SK-N-SH (cell line): ENCODE measurements at regions not wholly inside any gene's neighbourhood (a gene's known extent, or its start where the extent isn't known, plus 50 kb on each side); places are given as distances from the start of the nearest gene placed in this dataset.
"Not testable (repeated sequence)": the region's sequence is repeated elsewhere in the genome, so short reads cannot be mapped to it uniquely, and the experiment has no call there.

Experiments
- CTCF ChIA-PET: fragments of 300-600, 350-600 bp; formaldehyde crosslinking; extraction: SDS; loops from one replicate; lab custom pipeline; 2021; lab: Yijun Ruan, JAX
- POLR2A ChIA-PET: fragments of 350-600 bp; sonication (Branson Sonifier 250); formaldehyde crosslinking; extraction: SDS; loops from one replicate; lab custom pipeline; 2020; ENCODE audit warnings: antibody characterized with exemption, inconsistent platforms; lab: Yijun Ruan, JAX
- DNase-seq: peaks from one replicate; pipeline ENCODE4 v3.0.0; 2012
- H2AFZ ChIP-seq: fragments of 200-600 bp; sonication (generic); 2 replicates; pipeline ENCODE4 v1.8.1; 2016; ENCODE audit warnings: antibody characterized with exemption, mild to moderate bottlenecking, low read depth
- H3F3A ChIP-seq: fragments of 200-600 bp; sonication (generic); replicated peaks from 2 replicates; pipeline ENCODE3; 2016; ENCODE audit warnings: antibody characterized with exemption, mild to moderate bottlenecking; ENCODE audit not compliant: insufficient read depth
- H3K27ac ChIP-seq, 2 experiments: fragments of 200-500 bp in 1 of 2; fragments of 200-600 bp in 1 of 2; sonication (Bioruptor generic) in 1 of 2; sonication (generic), shearing (Covaris generic) in 1 of 2; 2 replicates each; pipeline versions ENCODE4 v1.5.1 to v1.6.1; 2014 to 2016; ENCODE audit warnings: low read depth in 2 of 2, inconsistent platforms in 1 of 2, low read length in 1 of 2, mild to moderate bottlenecking in 1 of 2, mixed read lengths in 1 of 2
- H3K27me3 ChIP-seq: fragments of 200-600 bp; sonication (generic), shearing (Covaris generic); 2 replicates; pipeline ENCODE4 v1.6.1; 2016; ENCODE audit warnings: mixed run types; ENCODE audit not compliant: insufficient read depth
- H3K36me3 ChIP-seq, 2 experiments: fragments of 200-500 bp in 1 of 2; fragments of 200-600 bp in 1 of 2; sonication (Bioruptor generic) in 1 of 2; sonication (generic) in 1 of 2; replicated peaks in 1 of 2; 2 replicates each; pipeline versions ENCODE3 to v1.5.1; 2014 to 2016; ENCODE audit warnings: low read length in 1 of 2, mild to moderate bottlenecking in 1 of 2; ENCODE audit not compliant: insufficient read depth in 2 of 2, control insufficient read depth in 1 of 2
- H3K4me1 ChIP-seq, 2 experiments: fragments of 200-500 bp in 1 of 2; fragments of 200-600 bp in 1 of 2; sonication (Bioruptor generic) in 1 of 2; sonication (generic), shearing (Covaris generic) in 1 of 2; 2 replicates each; pipeline versions ENCODE4 v1.5.1 to v1.6.1; 2014 to 2016; ENCODE audit warnings: low read depth in 1 of 2, low read length in 1 of 2, mixed run types in 1 of 2; ENCODE audit not compliant: insufficient read depth in 2 of 2, control insufficient read depth in 1 of 2
- H3K4me2 ChIP-seq: fragments of 200-600 bp; sonication (generic), shearing (Covaris generic); 2 replicates; pipeline ENCODE4 v1.6.1; 2017; ENCODE audit warnings: mixed run types
- H3K4me3 ChIP-seq, 2 experiments: fragments of 200-500 bp in 1 of 2; fragments of 200-600 bp in 1 of 2; sonication (Bioruptor generic) in 1 of 2; sonication (generic), shearing (Covaris generic) in 1 of 2; 2 replicates each; pipeline versions ENCODE4 v1.5.1 to v1.8.1; 2014 to 2016; ENCODE audit warnings: low read depth in 2 of 2, inconsistent platforms in 1 of 2, low read length in 1 of 2, mild to moderate bottlenecking in 1 of 2, mixed read lengths in 1 of 2, moderate library complexity in 1 of 2
- H3K79me2 ChIP-seq: fragments of 200-600 bp; sonication (generic); 2 replicates; pipeline ENCODE4 v1.8.1; 2017; ENCODE audit warnings: mild to moderate bottlenecking; ENCODE audit not compliant: insufficient read depth
- H3K9ac ChIP-seq: fragments of 200-600 bp; sonication (generic); 2 replicates; pipeline ENCODE4 v1.6.1; 2017; ENCODE audit warnings: mixed run types
- H3K9me2 ChIP-seq: fragments of 200-600 bp; sonication (generic); 2 replicates; pipeline ENCODE4 v1.6.1; 2017; ENCODE audit warnings: mixed run types
- H3K9me3 ChIP-seq: fragments of 200-600 bp; sonication (generic); 2 replicates; pipeline ENCODE4 v1.6.1; 2017; ENCODE audit warnings: mixed run types, mild to moderate bottlenecking, moderate library complexity
- H4K20me1 ChIP-seq: fragments of 200-600 bp; sonication (generic); 2 replicates; pipeline ENCODE4 v1.6.1; 2017; ENCODE audit warnings: mild to moderate bottlenecking, mixed run types; ENCODE audit not compliant: insufficient read depth
- EP300 ChIP-seq, 2 experiments: IDR thresholded peaks; 2 replicates each; pipeline versions ENCODE4 v1.4.0 to v1.6.1; 2012; ENCODE audit warnings: borderline replicate concordance in 1 of 2, low read depth in 1 of 2, low read length in 1 of 2
- EZH2phosphoT487 ChIP-seq: fragments of 200-600 bp; sonication (generic); IDR thresholded peaks from 2 replicates; pipeline ENCODE4 v1.6.1; 2017; ENCODE audit warnings: low read depth, mixed run types, mild to moderate bottlenecking, antibody characterized with exemption, moderate library complexity, borderline replicate concordance
- FOSL2 ChIP-seq: IDR thresholded peaks from 2 replicates; pipeline ENCODE4 v1.4.0; 2012; ENCODE audit warnings: low read depth, mild to moderate bottlenecking, moderate library complexity, borderline replicate concordance
- FOXJ3 ChIP-seq: sonication (generic); formaldehyde crosslinking; IDR thresholded peaks from 2 replicates; pipeline ENCODE4 v1.5.1; 2020; ENCODE audit warnings: mild to moderate bottlenecking, missing genetic modification reagents
- GABPA ChIP-seq: IDR thresholded peaks from 2 replicates; pipeline ENCODE4 v1.4.0; 2012; ENCODE audit warnings: low read depth, mild to moderate bottlenecking
- JUND ChIP-seq: IDR thresholded peaks from 2 replicates; pipeline ENCODE4 v1.4.0; 2012
- MEF2A ChIP-seq: IDR thresholded peaks from 2 replicates; pipeline ENCODE4 v1.4.0; 2012; ENCODE audit warnings: low read depth, borderline replicate concordance
- NFIC ChIP-seq: IDR thresholded peaks from 2 replicates; pipeline ENCODE4 v1.4.0; 2012; ENCODE audit warnings: borderline replicate concordance
- PBX3 ChIP-seq: IDR thresholded peaks from 2 replicates; pipeline ENCODE4; 2012
- TAF1 ChIP-seq: IDR thresholded peaks from 2 replicates; pipeline ENCODE4 v1.6.1; 2012; ENCODE audit warnings: low read depth, mild to moderate bottlenecking, low read length, moderate library complexity, borderline replicate concordance
- TCF12 ChIP-seq: IDR thresholded peaks from 2 replicates; pipeline ENCODE4 v1.4.0; 2012
- YY1 ChIP-seq: IDR thresholded peaks from 2 replicates; pipeline ENCODE4 v1.4.0; 2012; ENCODE audit warnings: low read depth, mild to moderate bottlenecking
- WGBS: methylation state at CpG from one replicate; pipeline ENCODE4 v1.1.6; 2017; ENCODE audit warnings: low lambda C conversion rate; 5-methylcytosine and 5-hydroxymethylcytosine counted together
- TF ChIP-seq, protein P1 (sequence below): fragments of 200-600 bp; sonication (generic); IDR thresholded peaks from 2 replicates; pipeline ENCODE4 v1.6.1; 2017; ENCODE audit warnings: antibody characterized with exemption, mild to moderate bottlenecking, moderate library complexity

DNA sequence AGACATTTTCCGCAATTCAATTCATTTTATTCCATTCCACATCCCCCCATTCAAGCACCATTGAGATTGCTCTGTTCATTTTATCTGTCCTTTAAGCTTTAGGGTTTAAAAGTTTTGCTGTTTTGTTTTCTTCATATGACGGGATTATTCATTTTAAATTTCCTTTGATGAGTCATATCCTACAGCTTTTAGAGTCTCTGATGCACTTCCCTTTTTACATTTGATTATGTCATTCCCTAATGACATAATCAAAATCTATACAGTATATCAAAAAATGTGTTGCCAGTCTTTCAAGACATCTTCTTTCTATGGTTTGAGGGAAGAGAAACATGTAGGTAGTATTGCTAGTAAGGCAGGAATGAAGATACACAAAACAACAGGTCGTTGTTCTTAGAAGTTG is 456.3 kb downstream of the PDGFC start:
- POLR2A ChIA-PET: no interaction called here
- CTCF ChIA-PET: no interaction called here
- WGBS: 23% methylated on average over 3 of the region's 3 CpGs

GRCh38 chr4:156512622-156513021 is 459.0 kb downstream of the PDGFC start:
- POLR2A ChIA-PET: no interaction called here
- TF ChIP-seq EZH2phosphoT487: no peak
- TF ChIP-seq NFIC: peak; percentile 56
- no peaks in the 10 kb centered on the region for H4K20me1 ChIP-seq
- no peak overlapping the region; the same call in 1 of the 2 replicates for H3K9ac ChIP-seq
- H3K4me2 ChIP-seq: no peak overlapping the region
- no peaks in the 10 kb centered on the region for H3K9me2 ChIP-seq
- no peak for DNase-seq
- H3F3A ChIP-seq: no peaks in the 10 kb centered on the region
- H3K9me3 ChIP-seq: no peaks in the 10 kb centered on the region
- no peak overlapping the region for H3K27ac ChIP-seq
- CTCF ChIA-PET: interaction anchor here (1.1 kb wide), 1 partner anchor 392 kb away, joined by 3 read pairs; no protein-coding TSS in a partner anchor
- H3K4me1 ChIP-seq: peaks cover 0 to 31% of the 10 kb centered on the region in 2 experiments; a peak in 1 of 4 replicates
- no peaks in the 10 kb centered on the region for H3K27me3 ChIP-seq
- WGBS: 11% methylated on average over 2 of the region's 2 CpGs
- no peaks in the 10 kb centered on the region for H3K36me3 ChIP-seq
- H3K79me2 ChIP-seq: no peaks in the 10 kb centered on the region
- peak overlapping the region; percentile 64; the same call in 1 of the 2 replicates for H2AFZ ChIP-seq
- no peak overlapping the region for H3K4me3 ChIP-seq

More for the DNA sequence above, 456.3 kb downstream of the PDGFC start:
- no peak for DNase-seq
- Histone ChIP-seq H3K27me3 (no peaks in the 10 kb centered on the region), H3K36me3 (no peaks in the 10 kb centered on the region), H3K9me2 (no peaks in the 10 kb centered on the region), H3K4me1 (peaks cover 0 to 46% of the 10 kb centered on the region in 2 experiments; a peak in 2 of 4 replicates), H3K4me2 (peak overlapping the region; percentile 10; the same call in 1 of the 2 replicates), H3F3A (no peaks in the 10 kb centered on the region), H3K9me3 (no peaks in the 10 kb centered on the region), H4K20me1 (no peaks in the 10 kb centered on the region), H3K9ac (no peak overlapping the region), H3K27ac (peak overlapping the region in 1 of 2 experiments; percentile 9; a peak in 1 of 4 replicates), H2AFZ (no peak overlapping the region; the same call in 1 of the 2 replicates), H3K4me3 (no peak overlapping the region), H3K79me2 (no peaks in the 10 kb centered on the region)
- TF ChIP-seq TCF12 (peak; percentile 55), TAF1 (no peak), PBX3 (peak; percentile 46; the same call in 1 of the 2 replicates), FOXJ3 (CRISPR knock-in tag) (no peak), YY1 (no peak), MEF2A (no peak), JUND (peak; percentile 65), GABPA (peak; percentile 49), EP300 (IDR thresholded peaks at IDR 0.05; ENCODE audit: borderline replicate concordance in 1 of 2, low read depth in 1 of 2, low read length in 1 of 2) (peak in 1 of 2 experiments; percentile 37; a peak in 1 of 4 replicates), FOSL2 (peak; percentile 54; the same call in 1 of the 2 replicates)
- TF ChIP-seq, protein P1, sequence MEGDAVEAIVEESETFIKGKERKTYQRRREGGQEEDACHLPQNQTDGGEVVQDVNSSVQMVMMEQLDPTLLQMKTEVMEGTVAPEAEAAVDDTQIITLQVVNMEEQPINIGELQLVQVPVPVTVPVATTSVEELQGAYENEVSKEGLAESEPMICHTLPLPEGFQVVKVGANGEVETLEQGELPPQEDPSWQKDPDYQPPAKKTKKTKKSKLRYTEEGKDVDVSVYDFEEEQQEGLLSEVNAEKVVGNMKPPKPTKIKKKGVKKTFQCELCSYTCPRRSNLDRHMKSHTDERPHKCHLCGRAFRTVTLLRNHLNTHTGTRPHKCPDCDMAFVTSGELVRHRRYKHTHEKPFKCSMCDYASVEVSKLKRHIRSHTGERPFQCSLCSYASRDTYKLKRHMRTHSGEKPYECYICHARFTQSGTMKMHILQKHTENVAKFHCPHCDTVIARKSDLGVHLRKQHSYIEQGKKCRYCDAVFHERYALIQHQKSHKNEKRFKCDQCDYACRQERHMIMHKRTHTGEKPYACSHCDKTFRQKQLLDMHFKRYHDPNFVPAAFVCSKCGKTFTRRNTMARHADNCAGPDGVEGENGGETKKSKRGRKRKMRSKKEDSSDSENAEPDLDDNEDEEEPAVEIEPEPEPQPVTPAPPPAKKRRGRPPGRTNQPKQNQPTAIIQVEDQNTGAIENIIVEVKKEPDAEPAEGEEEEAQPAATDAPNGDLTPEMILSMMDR: no peak

DNA sequence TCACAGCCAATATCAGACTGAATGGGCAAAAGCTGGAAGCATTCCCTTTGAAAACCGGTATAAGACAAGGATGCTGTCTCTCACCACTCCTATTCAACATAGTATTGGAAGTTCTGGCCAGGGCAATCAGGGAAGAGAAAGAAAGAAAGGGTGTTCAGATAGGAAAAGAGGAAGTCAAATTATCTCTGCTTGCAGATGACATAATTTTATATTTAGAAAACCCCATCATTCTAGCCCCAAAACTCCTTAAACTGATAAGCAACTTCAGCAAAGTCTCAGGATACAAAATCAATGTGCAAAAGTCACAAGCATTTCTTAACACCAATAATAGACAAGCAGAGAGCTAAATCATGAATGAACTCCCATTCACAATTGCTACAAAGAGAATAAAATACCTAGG is 461.7 kb downstream of the PDGFC start:
- H3K36me3 ChIP-seq, POLR2A ChIA-PET, H3K27me3 ChIP-seq, H3K4me3 ChIP-seq, H3K4me2 ChIP-seq, DNase-seq, H3F3A ChIP-seq, H3K9ac ChIP-seq, H2AFZ ChIP-seq, H3K9me2 ChIP-seq, H3K9me3 ChIP-seq, CTCF ChIA-PET, H3K79me2 ChIP-seq, H4K20me1 ChIP-seq, H3K27ac ChIP-seq: not testable (repeated sequence)
- 54% methylated on average over 1 of the region's 1 CpG for WGBS
- peaks cover 0 to 13% of the 10 kb centered on the region in 2 experiments; a peak in 2 of 4 replicates for H3K4me1 ChIP-seq
